Panc1 (cell line): ENCODE measurements at regions not wholly inside any gene's neighbourhood (a gene's known extent, or its start where the extent isn't known, plus 50 kb on each side); places are given as distances from the start of the nearest gene placed in this dataset.

Source experiments
- TCF7L2 ChIP-seq: IDR thresholded peaks from 2 replicates; pipeline ENCODE4 v1.6.1; 2011; ENCODE audit warnings: mild to moderate bottlenecking, low read depth, low read length, inconsistent platforms
- TF ChIP-seq, protein P1 (sequence below): fragments of 450-650 bp; IDR thresholded peaks from 2 replicates; pipeline ENCODE4 v1.5.1; 2017; ENCODE audit warnings: mild to moderate bottlenecking
- TF ChIP-seq, protein P2 (sequence below), 2 experiments: IDR thresholded peaks; 2 replicates each; pipeline ENCODE4 v1.6.1; 2011 to 2012; ENCODE audit warnings: low read depth in 2 of 2, control low read depth in 1 of 2, low read length in 1 of 2, mild to moderate bottlenecking in 1 of 2, moderate library complexity in 1 of 2; ENCODE audit not compliant: insufficient read depth in 1 of 2

DNA sequence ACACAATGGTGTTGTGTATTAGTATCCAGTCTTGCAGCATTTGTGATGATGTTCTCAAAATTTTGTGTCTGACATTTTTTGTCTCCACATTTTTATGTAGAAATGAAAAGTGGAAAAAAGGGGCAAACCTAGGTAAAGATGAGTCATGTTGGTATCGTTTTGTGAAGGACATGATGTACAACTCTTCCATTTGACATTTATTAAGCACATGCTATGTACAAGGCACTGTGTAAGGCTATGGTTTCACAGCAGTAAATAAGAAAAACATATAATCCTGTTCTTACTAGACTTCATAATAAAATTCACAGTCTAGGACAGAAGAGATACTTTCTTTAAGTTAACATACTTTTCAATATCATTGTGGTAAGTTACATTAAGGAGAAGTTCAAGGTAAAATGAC lies 143.5 kb upstream of the CNTN4 start:
- TF ChIP-seq, protein P1, sequence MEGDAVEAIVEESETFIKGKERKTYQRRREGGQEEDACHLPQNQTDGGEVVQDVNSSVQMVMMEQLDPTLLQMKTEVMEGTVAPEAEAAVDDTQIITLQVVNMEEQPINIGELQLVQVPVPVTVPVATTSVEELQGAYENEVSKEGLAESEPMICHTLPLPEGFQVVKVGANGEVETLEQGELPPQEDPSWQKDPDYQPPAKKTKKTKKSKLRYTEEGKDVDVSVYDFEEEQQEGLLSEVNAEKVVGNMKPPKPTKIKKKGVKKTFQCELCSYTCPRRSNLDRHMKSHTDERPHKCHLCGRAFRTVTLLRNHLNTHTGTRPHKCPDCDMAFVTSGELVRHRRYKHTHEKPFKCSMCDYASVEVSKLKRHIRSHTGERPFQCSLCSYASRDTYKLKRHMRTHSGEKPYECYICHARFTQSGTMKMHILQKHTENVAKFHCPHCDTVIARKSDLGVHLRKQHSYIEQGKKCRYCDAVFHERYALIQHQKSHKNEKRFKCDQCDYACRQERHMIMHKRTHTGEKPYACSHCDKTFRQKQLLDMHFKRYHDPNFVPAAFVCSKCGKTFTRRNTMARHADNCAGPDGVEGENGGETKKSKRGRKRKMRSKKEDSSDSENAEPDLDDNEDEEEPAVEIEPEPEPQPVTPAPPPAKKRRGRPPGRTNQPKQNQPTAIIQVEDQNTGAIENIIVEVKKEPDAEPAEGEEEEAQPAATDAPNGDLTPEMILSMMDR: no peak
- no peak for TF ChIP-seq TCF7L2
- TF ChIP-seq, protein P2, sequence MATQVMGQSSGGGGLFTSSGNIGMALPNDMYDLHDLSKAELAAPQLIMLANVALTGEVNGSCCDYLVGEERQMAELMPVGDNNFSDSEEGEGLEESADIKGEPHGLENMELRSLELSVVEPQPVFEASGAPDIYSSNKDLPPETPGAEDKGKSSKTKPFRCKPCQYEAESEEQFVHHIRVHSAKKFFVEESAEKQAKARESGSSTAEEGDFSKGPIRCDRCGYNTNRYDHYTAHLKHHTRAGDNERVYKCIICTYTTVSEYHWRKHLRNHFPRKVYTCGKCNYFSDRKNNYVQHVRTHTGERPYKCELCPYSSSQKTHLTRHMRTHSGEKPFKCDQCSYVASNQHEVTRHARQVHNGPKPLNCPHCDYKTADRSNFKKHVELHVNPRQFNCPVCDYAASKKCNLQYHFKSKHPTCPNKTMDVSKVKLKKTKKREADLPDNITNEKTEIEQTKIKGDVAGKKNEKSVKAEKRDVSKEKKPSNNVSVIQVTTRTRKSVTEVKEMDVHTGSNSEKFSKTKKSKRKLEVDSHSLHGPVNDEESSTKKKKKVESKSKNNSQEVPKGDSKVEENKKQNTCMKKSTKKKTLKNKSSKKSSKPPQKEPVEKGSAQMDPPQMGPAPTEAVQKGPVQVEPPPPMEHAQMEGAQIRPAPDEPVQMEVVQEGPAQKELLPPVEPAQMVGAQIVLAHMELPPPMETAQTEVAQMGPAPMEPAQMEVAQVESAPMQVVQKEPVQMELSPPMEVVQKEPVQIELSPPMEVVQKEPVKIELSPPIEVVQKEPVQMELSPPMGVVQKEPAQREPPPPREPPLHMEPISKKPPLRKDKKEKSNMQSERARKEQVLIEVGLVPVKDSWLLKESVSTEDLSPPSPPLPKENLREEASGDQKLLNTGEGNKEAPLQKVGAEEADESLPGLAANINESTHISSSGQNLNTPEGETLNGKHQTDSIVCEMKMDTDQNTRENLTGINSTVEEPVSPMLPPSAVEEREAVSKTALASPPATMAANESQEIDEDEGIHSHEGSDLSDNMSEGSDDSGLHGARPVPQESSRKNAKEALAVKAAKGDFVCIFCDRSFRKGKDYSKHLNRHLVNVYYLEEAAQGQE (IDR thresholded peaks at IDR 0.05; ENCODE audit: insufficient read depth in 1 of 2, low read depth in 2 of 2, low read length in 1 of 2): no peak
